Karpas-422 (cell line): ENCODE measurements at regions not wholly inside any gene's neighbourhood (a gene's known extent, or its start where the extent isn't known, plus 50 kb on each side); places are given as distances from the start of the nearest gene placed in this dataset.
A peak's percentile ranks its signal among the peaks of the same experiment; 100 is the strongest.

Experiments used
- DNase-seq: peaks from one replicate; pipeline ENCODE4 v3.0.0-alpha.2; 2015
- H2AFZ ChIP-seq: fragments of 200-600 bp; sonication (generic); 2 replicates; pipeline ENCODE4 v1.6.1; 2014; ENCODE audit warnings: antibody characterized with exemption, low read length, mixed read lengths
- H3K27ac ChIP-seq: fragments of 200-600 bp; sonication (generic); 2 replicates; pipeline ENCODE4 v1.5.1; 2014; ENCODE audit warnings: mild to moderate bottlenecking, low read length, moderate library complexity
- H3K27me3 ChIP-seq: fragments of 200-600 bp; sonication (generic); 2 replicates; pipeline ENCODE4 v1.6.1; 2014; ENCODE audit warnings: low read length, mixed read lengths
- H3K36me3 ChIP-seq: fragments of 200-600 bp; sonication (generic); 2 replicates; pipeline ENCODE4 v1.6.1; 2014; ENCODE audit warnings: low read length, mixed read lengths; ENCODE audit not compliant: insufficient read depth
- H3K4me1 ChIP-seq: fragments of 200-600 bp; sonication (generic); 2 replicates; pipeline ENCODE4 v1.6.1; 2014; ENCODE audit warnings: mild to moderate bottlenecking, low read length, mixed read lengths
- H3K4me2 ChIP-seq: fragments of 200-600 bp; sonication (generic); 2 replicates; pipeline ENCODE4 v1.6.1; 2014; ENCODE audit warnings: low read length, low read depth, mild to moderate bottlenecking; ENCODE audit not compliant: poor library complexity, severe bottlenecking
- H3K4me3 ChIP-seq: fragments of 200-600 bp; sonication (generic); 2 replicates; pipeline ENCODE4 v1.5.1; 2014; ENCODE audit warnings: mild to moderate bottlenecking, antibody characterized with exemption, low read length, mixed read lengths
- H3K79me2 ChIP-seq: fragments of 200-600 bp; sonication (generic); 2 replicates; pipeline ENCODE4 v1.6.1; 2014; ENCODE audit warnings: mild to moderate bottlenecking, low read length, mixed read lengths
- H3K9ac ChIP-seq: fragments of 200-600 bp; sonication (generic); 2 replicates; pipeline ENCODE4 v1.6.0; 2014; ENCODE audit warnings: low read length
- H3K9me2 ChIP-seq: fragments of 200-600 bp; sonication (generic), shearing (Covaris generic); replicated peaks from 2 replicates; pipeline ENCODE4 v1.6.0; 2014; ENCODE audit warnings: mild to moderate bottlenecking, low read length, moderate library complexity; ENCODE audit not compliant: insufficient read depth
- H3K9me3 ChIP-seq: fragments of 300-700, 200-600 bp; sonication (generic); 2 replicates; pipeline ENCODE4 v1.6.1; 2014; ENCODE audit warnings: low read length, mixed read lengths
- H4K20me1 ChIP-seq: fragments of 200-600 bp; sonication (generic); 2 replicates; pipeline ENCODE4 v1.6.1; 2014; ENCODE audit warnings: mild to moderate bottlenecking, antibody characterized with exemption, low read length, low read depth; ENCODE audit not compliant: insufficient read depth

GRCh38 chr12:62163368-62163767, 96.8 kb upstream of the USP15 start:
- Histone ChIP-seq H3K9ac (no peak overlapping the region), H3K27ac (no peak overlapping the region), H3K9me2 (no peaks in the 10 kb centered on the region), H2AFZ (no peak overlapping the region), H3K9me3 (no peaks in the 10 kb centered on the region), H3K4me2 (no peak overlapping the region), H3K4me1 (no peaks in the 10 kb centered on the region), H3K36me3 (no peaks in the 10 kb centered on the region), H3K4me3 (no peak overlapping the region), H3K79me2 (no peaks in the 10 kb centered on the region), H4K20me1 (no peaks in the 10 kb centered on the region), H3K27me3 (no peaks in the 10 kb centered on the region)
- DNase-seq = no peak

- Histone ChIP-seq H3K4me2 (no peak overlapping the region), H2AFZ (no peak overlapping the region), H3K4me1 (no peaks in the 10 kb centered on the region), H3K9me3 (no peaks in the 10 kb centered on the region), H3K9me2 (no peaks in the 10 kb centered on the region), H3K79me2 (no peaks in the 10 kb centered on the region), H3K27me3 (no peaks in the 10 kb centered on the region), H3K9ac (no peak overlapping the region), H3K36me3 (no peaks in the 10 kb centered on the region), H3K27ac (no peak overlapping the region), H3K4me3 (no peak overlapping the region), H4K20me1 (no peaks in the 10 kb centered on the region)
- no peak for DNase-seq
These were observed 96.2 kb upstream of the USP15 start for GRCh38 chr12:62164036-62164435.

GRCh38 chr12:62166525-62166924, 93.7 kb upstream of the USP15 start:
- H3K79me2 ChIP-seq = no peaks in the 10 kb centered on the region
- H4K20me1 ChIP-seq = no peaks in the 10 kb centered on the region
- DNase-seq = no peak
- H3K9me3 ChIP-seq = no peaks in the 10 kb centered on the region
- no peak overlapping the region for H3K4me3 ChIP-seq
- no peaks in the 10 kb centered on the region for H3K36me3 ChIP-seq
- no peaks in the 10 kb centered on the region for H3K4me1 ChIP-seq
- H3K27ac ChIP-seq = no peak overlapping the region
- no peak overlapping the region for H2AFZ ChIP-seq
- no peaks in the 10 kb centered on the region for H3K9me2 ChIP-seq
- no peak overlapping the region for H3K4me2 ChIP-seq
- H3K27me3 ChIP-seq = no peaks in the 10 kb centered on the region
- H3K9ac ChIP-seq = no peak overlapping the region

- H3K9me2 ChIP-seq = no peaks in the 10 kb centered on the region
- no peaks in the 10 kb centered on the region for H3K36me3 ChIP-seq
- no peak overlapping the region for H3K4me3 ChIP-seq
- H3K27ac ChIP-seq = no peak overlapping the region
- DNase-seq = no peak
- no peaks in the 10 kb centered on the region for H3K79me2 ChIP-seq
- H3K4me1 ChIP-seq = no peaks in the 10 kb centered on the region
- no peaks in the 10 kb centered on the region for H3K27me3 ChIP-seq
- H3K9me3 ChIP-seq = no peaks in the 10 kb centered on the region
- H3K9ac ChIP-seq = no peak overlapping the region
- no peak overlapping the region for H2AFZ ChIP-seq
- no peaks in the 10 kb centered on the region for H4K20me1 ChIP-seq
- H3K4me2 ChIP-seq = no peak overlapping the region
These were observed 91.8 kb upstream of the USP15 start for GRCh38 chr12:62168411-62168810.

GRCh38 chr12:62170241-62170640, 90.0 kb upstream of the USP15 start:
- H3K9ac ChIP-seq = no peak overlapping the region
- no peaks in the 10 kb centered on the region for H3K9me3 ChIP-seq
- H3K27ac ChIP-seq = no peak overlapping the region
- no peak overlapping the region for H3K4me3 ChIP-seq
- no peaks in the 10 kb centered on the region for H4K20me1 ChIP-seq
- no peaks in the 10 kb centered on the region for H3K79me2 ChIP-seq
- H3K4me1 ChIP-seq = no peaks in the 10 kb centered on the region
- H3K27me3 ChIP-seq = no peaks in the 10 kb centered on the region
- no peaks in the 10 kb centered on the region for H3K36me3 ChIP-seq
- no peak overlapping the region for H3K4me2 ChIP-seq
- no peak overlapping the region for H2AFZ ChIP-seq
- no peaks in the 10 kb centered on the region for H3K9me2 ChIP-seq
- no peak for DNase-seq

- Histone ChIP-seq H3K27me3 (no peaks in the 10 kb centered on the region), H2AFZ (no peak overlapping the region), H4K20me1 (no peaks in the 10 kb centered on the region), H3K4me3 (no peak overlapping the region), H3K4me2 (no peak overlapping the region), H3K36me3 (no peaks in the 10 kb centered on the region), H3K9me3 (no peaks in the 10 kb centered on the region), H3K79me2 (no peaks in the 10 kb centered on the region), H3K27ac (no peak overlapping the region), H3K4me1 (peaks cover 6% of the 10 kb centered on the region), H3K9ac (no peak overlapping the region), H3K9me2 (no peaks in the 10 kb centered on the region)
- DNase-seq = no peak
These were observed 69.3 kb upstream of the USP15 start for GRCh38 chr12:62190689-62191490.

- H3K36me3 ChIP-seq = no peaks in the 10 kb centered on the region
- no peaks in the 10 kb centered on the region for H3K9me2 ChIP-seq
- H2AFZ ChIP-seq = no peak overlapping the region
- no peak for DNase-seq
- no peak overlapping the region for H3K4me3 ChIP-seq
- H3K4me1 ChIP-seq = peaks cover 13% of the 10 kb centered on the region
- no peak overlapping the region for H3K27ac ChIP-seq
- H3K27me3 ChIP-seq = no peaks in the 10 kb centered on the region
- H4K20me1 ChIP-seq = no peaks in the 10 kb centered on the region
- H3K9me3 ChIP-seq = no peaks in the 10 kb centered on the region
- no peak overlapping the region for H3K4me2 ChIP-seq
- H3K79me2 ChIP-seq = no peaks in the 10 kb centered on the region
- no peak overlapping the region for H3K9ac ChIP-seq
These were observed 68.6 kb upstream of the USP15 start for GRCh38 chr12:62191491-62192179.

- Histone ChIP-seq H3K79me2 (no peaks in the 10 kb centered on the region), H3K9ac (no peak overlapping the region), H3K4me3 (no peak overlapping the region), H3K9me2 (no peaks in the 10 kb centered on the region), H3K4me1 (peaks cover 13% of the 10 kb centered on the region), H3K9me3 (no peaks in the 10 kb centered on the region), H4K20me1 (no peaks in the 10 kb centered on the region), H2AFZ (no peak overlapping the region), H3K36me3 (no peaks in the 10 kb centered on the region), H3K27ac (no peak overlapping the region), H3K4me2 (no peak overlapping the region), H3K27me3 (no peaks in the 10 kb centered on the region)
- DNase-seq = peak; percentile 84
These were observed 67.9 kb upstream of the USP15 start for GRCh38 chr12:62192180-62192902.
